IMR-90 (cell line): ENCODE measurements at regions not wholly inside any gene's neighbourhood (a gene's known extent, or its start where the extent isn't known, plus 50 kb on each side); places are given as distances from the start of the nearest gene placed in this dataset.

ENCODE experiments used
- BHLHE40 ChIP-seq: fragments of 150-350 bp; IDR thresholded peaks from 2 replicates; pipeline ENCODE4 v1.6.1; 2016; ENCODE audit warnings: mild to moderate bottlenecking, low read depth, low read length
- CTCF ChIP-seq: conservative IDR thresholded peaks from 2 replicates; pipeline ENCODE4 v1.5.1; 2012; ENCODE audit warnings: mild to moderate bottlenecking, low read depth, low read length, improper control_type of control experiment
- ELK1 ChIP-seq: fragments of 150-350 bp; IDR thresholded peaks from 2 replicates; pipeline ENCODE4 v1.6.1; 2016; ENCODE audit warnings: low read depth, mild to moderate bottlenecking, low read length, moderate library complexity, borderline replicate concordance
- FOS ChIP-seq: fragments of 150-350 bp; IDR thresholded peaks from 2 replicates; pipeline ENCODE4 v1.6.1; 2016; ENCODE audit warnings: low read depth, low read length
- MAZ ChIP-seq: IDR thresholded peaks from 2 replicates; pipeline ENCODE4 v1.6.1; 2012; ENCODE audit warnings: low read depth, mild to moderate bottlenecking, low read length, improper control_type of control experiment, moderate library complexity, borderline replicate concordance
- MXI1 ChIP-seq: IDR thresholded peaks from 2 replicates; pipeline ENCODE4 v1.6.1; 2012; ENCODE audit warnings: low read depth, mild to moderate bottlenecking, low read length, moderate library complexity, borderline replicate concordance
- POLR2A ChIP-seq: IDR thresholded peaks from 2 replicates; pipeline ENCODE4 v1.6.1; 2012; ENCODE audit warnings: mild to moderate bottlenecking, low read depth, low read length
- RAD21 ChIP-seq: IDR thresholded peaks from 2 replicates; pipeline ENCODE4 v1.6.1; 2012; ENCODE audit warnings: low read length, improper control_type of control experiment

DNA sequence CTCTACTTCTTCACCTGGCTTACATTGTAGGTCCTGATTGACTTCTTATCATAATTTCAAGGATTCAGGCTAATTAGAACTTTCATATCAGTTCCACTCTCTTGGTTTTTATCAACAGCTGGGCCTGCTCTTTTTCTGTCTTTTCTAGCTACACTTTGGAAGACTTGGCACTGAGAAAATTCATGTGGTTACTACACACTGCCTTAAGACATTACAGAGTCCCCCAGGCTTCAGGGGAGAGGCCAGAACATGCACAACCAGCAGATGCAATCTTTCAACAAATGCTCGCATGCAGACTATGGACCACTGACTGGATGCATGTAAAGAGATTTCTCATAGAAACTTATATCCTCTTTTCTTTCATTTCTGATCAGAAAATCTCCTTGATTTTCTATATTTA, 423.5 kb downstream of the TUSC7 start:
- TF ChIP-seq CTCF (no peak), FOS (no peak), MXI1 (no peak), RAD21 (no peak), POLR2A (no peak), MAZ (no peak), BHLHE40 (no peak), ELK1 (no peak)
